ENCODE measurements at regions not wholly inside any gene's neighbourhood (a gene's known extent, or its start where the extent isn't known, plus 50 kb on each side); places are given as distances from the start of the nearest gene placed in this dataset.
"Not testable (repeated sequence)": the region's sequence is repeated elsewhere in the genome, so short reads cannot be mapped to it uniquely, and the experiment has no call there.

GRCh38 chr10:124168991-124169802 lies 75.8 kb upstream of the CHST15 start:
- Histone ChIP-seq H3K27ac (ENCODE audit: low read length) (no peak overlapping the region), H3K27me3 (ENCODE audit: control insufficient read depth, insufficient read depth, low read length) (peaks cover 2% of the 10 kb centered on the region), H3K4me1 (ENCODE audit: control insufficient read depth, insufficient read depth, low read length) (peaks cover 27% of the 10 kb centered on the region), H3K4me3 (ENCODE audit: low read length) (no peak overlapping the region), H3K9me3 (replicated peaks; ENCODE audit: control insufficient read depth, low read depth, low read length) (no peaks in the 10 kb centered on the region), H3K36me3 (ENCODE audit: control insufficient read depth, insufficient read depth, low read length) (no peaks in the 10 kb centered on the region)
- WGBS (ENCODE audit: insufficient coverage): 82% methylated on average over 16 of the region's 17 CpGs
- DNase-seq: no peak

- Histone ChIP-seq H3K4me1 (ENCODE audit: control insufficient read depth, insufficient read depth, low read length) (peaks cover 25% of the 10 kb centered on the region), H3K27ac (ENCODE audit: low read length) (no peak overlapping the region), H3K36me3 (ENCODE audit: control insufficient read depth, insufficient read depth, low read length) (no peaks in the 10 kb centered on the region), H3K9me3 (replicated peaks; ENCODE audit: control insufficient read depth, low read depth, low read length) (no peaks in the 10 kb centered on the region), H3K4me3 (ENCODE audit: low read length) (no peak overlapping the region), H3K27me3 (ENCODE audit: control insufficient read depth, insufficient read depth, low read length) (peaks cover 2% of the 10 kb centered on the region)
- 91% methylated on average over 5 of the region's 5 CpGs for WGBS (ENCODE audit: insufficient coverage)
- no peak for DNase-seq
Measured at GRCh38 chr10:124168581-124168980, 75.2 kb upstream of the CHST15 start.

- not testable (repeated sequence) for H3K27me3 ChIP-seq (ENCODE audit: control insufficient read depth, insufficient read depth, low read length); H3K27ac ChIP-seq (ENCODE audit: low read length); DNase-seq; H3K4me3 ChIP-seq (ENCODE audit: low read length); H3K9me3 ChIP-seq (replicated peaks; ENCODE audit: control insufficient read depth, low read depth, low read length); H3K36me3 ChIP-seq (ENCODE audit: control insufficient read depth, insufficient read depth, low read length)
- H3K4me1 ChIP-seq (ENCODE audit: control insufficient read depth, insufficient read depth, low read length): peaks cover 18% of the 10 kb centered on the region
- no CpG with 5 or more reads among the region's 5 CpGs for WGBS (ENCODE audit: insufficient coverage)
Measured at GRCh38 chr10:124167925-124168324, 74.5 kb upstream of the CHST15 start.

- H3K27me3 ChIP-seq (ENCODE audit: control insufficient read depth, insufficient read depth, low read length): peaks cover 2% of the 10 kb centered on the region
- WGBS (ENCODE audit: insufficient coverage): 84% methylated on average over 19 of the region's 20 CpGs
Measured at GRCh38 chr10:124166431-124167125, 73.2 kb upstream of the CHST15 start.

GRCh38 chr10:124165827-124166226 lies 72.4 kb upstream of the CHST15 start:
- no peak overlapping the region for H3K4me3 ChIP-seq (ENCODE audit: low read length)
- no peaks in the 10 kb centered on the region for H3K9me3 ChIP-seq (replicated peaks; ENCODE audit: control insufficient read depth, low read depth, low read length)
- no peak for DNase-seq
- no CpG with 5 or more reads among the region's 3 CpGs for WGBS (ENCODE audit: insufficient coverage)
- no peak overlapping the region for H3K27ac ChIP-seq (ENCODE audit: low read length)
- H3K4me1 ChIP-seq (ENCODE audit: control insufficient read depth, insufficient read depth, low read length): no peaks in the 10 kb centered on the region
- peaks cover 2% of the 10 kb centered on the region for H3K27me3 ChIP-seq (ENCODE audit: control insufficient read depth, insufficient read depth, low read length)
- H3K36me3 ChIP-seq (ENCODE audit: control insufficient read depth, insufficient read depth, low read length): no peaks in the 10 kb centered on the region

More at GRCh38 chr10:124166431-124167125, 73.2 kb upstream of the CHST15 start:
- Histone ChIP-seq H3K4me3 (ENCODE audit: low read length) (no peak overlapping the region), H3K27ac (ENCODE audit: low read length) (no peak overlapping the region), H3K36me3 (ENCODE audit: control insufficient read depth, insufficient read depth, low read length) (no peaks in the 10 kb centered on the region), H3K9me3 (replicated peaks; ENCODE audit: control insufficient read depth, low read depth, low read length) (no peaks in the 10 kb centered on the region), H3K4me1 (ENCODE audit: control insufficient read depth, insufficient read depth, low read length) (peaks cover 5% of the 10 kb centered on the region)
- no peak for DNase-seq

GRCh38 chr10:124165311-124165710 lies 71.9 kb upstream of the CHST15 start:
- H3K36me3 ChIP-seq (ENCODE audit: control insufficient read depth, insufficient read depth, low read length): no peaks in the 10 kb centered on the region

GRCh38 chr10:124164264-124164663 lies 70.9 kb upstream of the CHST15 start:
- no peak for DNase-seq
- Histone ChIP-seq H3K9me3 (replicated peaks; ENCODE audit: control insufficient read depth, low read depth, low read length) (no peaks in the 10 kb centered on the region), H3K27ac (ENCODE audit: low read length) (no peak overlapping the region), H3K4me3 (ENCODE audit: low read length) (no peak overlapping the region), H3K36me3 (ENCODE audit: control insufficient read depth, insufficient read depth, low read length) (no peaks in the 10 kb centered on the region), H3K27me3 (ENCODE audit: control insufficient read depth, insufficient read depth, low read length) (peaks cover 9% of the 10 kb centered on the region), H3K4me1 (ENCODE audit: control insufficient read depth, insufficient read depth, low read length) (no peaks in the 10 kb centered on the region)
- 100% methylated on average over 1 of the region's 2 CpGs for WGBS (ENCODE audit: insufficient coverage)

More at GRCh38 chr10:124165311-124165710, 71.9 kb upstream of the CHST15 start:
- H3K27me3 ChIP-seq (ENCODE audit: control insufficient read depth, insufficient read depth, low read length): peaks cover 4% of the 10 kb centered on the region
- no peaks in the 10 kb centered on the region for H3K4me1 ChIP-seq (ENCODE audit: control insufficient read depth, insufficient read depth, low read length)
- no peaks in the 10 kb centered on the region for H3K9me3 ChIP-seq (replicated peaks; ENCODE audit: control insufficient read depth, low read depth, low read length)
- DNase-seq: no peak
- H3K27ac ChIP-seq (ENCODE audit: low read length): no peak overlapping the region
- WGBS (ENCODE audit: insufficient coverage): 94% methylated on average over 2 of the region's 8 CpGs
- no peak overlapping the region for H3K4me3 ChIP-seq (ENCODE audit: low read length)

GRCh38 chr10:124162774-124163354 lies 69.5 kb upstream of the CHST15 start:
- no peak overlapping the region for H3K27ac ChIP-seq (ENCODE audit: low read length)
- no peaks in the 10 kb centered on the region for H3K4me1 ChIP-seq (ENCODE audit: control insufficient read depth, insufficient read depth, low read length)
- H3K36me3 ChIP-seq (ENCODE audit: control insufficient read depth, insufficient read depth, low read length): no peaks in the 10 kb centered on the region
- no peak for DNase-seq
- no peak overlapping the region for H3K4me3 ChIP-seq (ENCODE audit: low read length)
- H3K27me3 ChIP-seq (ENCODE audit: control insufficient read depth, insufficient read depth, low read length): peaks cover 7% of the 10 kb centered on the region
- 59% methylated on average over 5 of the region's 6 CpGs for WGBS (ENCODE audit: insufficient coverage)
- H3K9me3 ChIP-seq (replicated peaks; ENCODE audit: control insufficient read depth, low read depth, low read length): no peaks in the 10 kb centered on the region

GRCh38 chr10:124162136-124162535 lies 68.7 kb upstream of the CHST15 start:
- WGBS (ENCODE audit: insufficient coverage): 90% methylated on average over 4 of the region's 6 CpGs
- no peak for DNase-seq
- Histone ChIP-seq H3K36me3 (ENCODE audit: control insufficient read depth, insufficient read depth, low read length) (no peaks in the 10 kb centered on the region), H3K27me3 (ENCODE audit: control insufficient read depth, insufficient read depth, low read length) (peaks cover 7% of the 10 kb centered on the region), H3K4me3 (ENCODE audit: low read length) (no peak overlapping the region), H3K9me3 (replicated peaks; ENCODE audit: control insufficient read depth, low read depth, low read length) (no peaks in the 10 kb centered on the region), H3K27ac (ENCODE audit: low read length) (no peak overlapping the region), H3K4me1 (ENCODE audit: control insufficient read depth, insufficient read depth, low read length) (peaks cover 4% of the 10 kb centered on the region)

GRCh38 chr10:124161601-124162000 lies 68.2 kb upstream of the CHST15 start:
- no peak for DNase-seq
- Histone ChIP-seq H3K27ac (ENCODE audit: low read length) (no peak overlapping the region), H3K27me3 (ENCODE audit: control insufficient read depth, insufficient read depth, low read length) (peaks cover 7% of the 10 kb centered on the region), H3K4me1 (ENCODE audit: control insufficient read depth, insufficient read depth, low read length) (peaks cover 10% of the 10 kb centered on the region), H3K4me3 (ENCODE audit: low read length) (no peak overlapping the region), H3K9me3 (replicated peaks; ENCODE audit: control insufficient read depth, low read depth, low read length) (no peaks in the 10 kb centered on the region), H3K36me3 (ENCODE audit: control insufficient read depth, insufficient read depth, low read length) (no peaks in the 10 kb centered on the region)
- WGBS (ENCODE audit: insufficient coverage): 68% methylated on average over 3 of the region's 5 CpGs
